HG02763 (cell line): ENCODE measurements at regions not wholly inside any gene's neighbourhood (a gene's known extent, or its start where the extent isn't known, plus 50 kb on each side); places are given as distances from the start of the nearest gene placed in this dataset.

ENCODE experiments used
- ATAC-seq: cut with Tn5 transposase; IDR thresholded peaks from one replicate; pipeline ENCODE4 v1.9.1; 2021; ENCODE audit warnings: mild to moderate bottlenecking, moderate library complexity; ENCODE audit not compliant: unreplicated experiment

DNA sequence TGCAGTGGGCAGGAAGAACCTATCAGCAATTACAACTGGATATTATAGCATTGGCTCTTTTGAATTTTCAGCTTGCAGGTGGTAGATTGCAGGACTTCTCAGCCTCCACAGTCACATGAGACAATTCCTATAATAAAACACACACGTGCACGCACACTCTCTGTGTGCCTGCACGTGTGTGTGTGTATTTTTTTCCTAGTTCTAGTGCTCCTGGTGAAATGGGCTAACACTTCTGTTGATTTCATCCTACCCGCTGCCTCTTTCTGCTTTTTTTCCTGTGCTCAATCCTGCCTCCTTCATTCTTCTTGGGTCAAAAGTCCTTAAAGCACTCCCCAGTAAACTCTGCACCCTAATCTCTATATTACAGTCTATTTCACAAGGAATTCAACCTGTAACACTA lies 320.1 kb downstream of the OSTF1 start:
- ATAC-seq, result no peak

DNA sequence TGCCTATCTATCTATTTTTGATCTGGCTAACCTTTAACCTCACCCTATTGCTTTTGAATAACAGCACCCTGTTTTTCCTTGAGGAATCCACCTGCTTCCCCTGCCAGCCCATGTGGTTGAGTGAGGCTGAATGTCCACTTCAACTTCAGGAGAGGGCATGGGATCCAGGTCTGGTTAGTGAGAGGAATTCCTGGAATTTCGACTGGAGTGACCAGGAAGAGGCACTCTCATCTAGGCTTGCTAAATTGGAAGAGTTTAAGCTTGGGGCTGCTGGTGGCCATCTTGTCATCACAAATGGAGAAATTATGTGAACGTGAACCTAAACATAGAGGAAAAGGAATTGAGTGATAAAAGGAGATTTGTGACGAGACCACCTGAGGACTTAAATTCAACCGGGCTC lies 322.1 kb downstream of the OSTF1 start:
- ATAC-seq, result no peak

DNA sequence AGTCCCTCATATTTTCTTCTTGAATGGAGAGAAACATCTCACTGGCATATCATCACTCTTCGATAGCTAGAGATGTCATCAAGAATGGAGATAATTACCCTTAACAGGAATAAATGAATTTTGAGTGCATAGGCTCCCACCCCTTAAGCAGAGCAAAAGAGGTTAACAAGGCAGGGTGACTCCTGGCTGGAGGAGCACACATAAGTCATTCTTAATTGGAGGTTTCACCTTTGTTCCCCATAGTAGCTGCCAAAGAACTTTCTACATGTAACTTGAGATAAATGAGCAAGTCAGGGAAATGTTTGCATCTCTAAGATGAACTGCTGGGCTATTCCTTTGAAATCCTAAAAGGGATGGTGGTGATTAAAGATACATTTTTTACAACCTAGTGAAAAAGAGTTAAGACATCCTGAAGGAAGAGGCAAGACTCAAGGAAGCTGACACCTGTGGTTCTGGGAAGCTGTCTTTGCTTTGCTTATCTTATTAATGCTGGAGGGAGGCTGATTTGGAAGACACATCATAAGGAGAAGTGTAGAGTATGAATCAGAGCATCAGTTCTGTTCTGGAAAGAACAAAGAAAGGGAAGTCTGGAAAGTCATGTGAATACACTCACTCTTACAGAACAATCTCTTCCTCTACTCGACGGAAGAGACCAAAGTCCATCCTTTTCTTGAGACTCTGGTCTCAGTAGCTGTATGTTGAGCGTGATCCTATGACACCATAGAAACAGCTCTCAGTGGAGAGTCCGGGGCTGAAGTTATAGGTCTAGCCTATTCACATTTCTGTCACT lies 326.3 kb downstream of the OSTF1 start:
- no peak for ATAC-seq

DNA sequence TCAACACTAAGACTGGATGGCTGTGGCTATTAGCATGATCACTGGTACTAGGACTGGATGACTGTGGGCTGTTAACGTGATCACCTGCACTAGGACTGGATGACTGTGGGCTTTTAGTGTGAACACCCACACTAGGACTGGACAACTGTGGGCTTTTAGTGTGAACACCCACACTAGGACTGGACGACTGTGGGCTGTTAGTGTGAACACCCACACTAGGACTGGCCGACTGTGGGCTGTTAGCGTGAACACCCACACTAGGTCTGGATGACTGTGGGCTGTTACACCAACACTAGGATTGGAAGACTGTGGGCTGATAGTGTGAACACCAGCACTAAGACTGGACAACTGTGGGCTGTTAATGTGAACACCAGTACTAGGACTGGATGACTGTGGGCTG lies 329.2 kb downstream of the OSTF1 start:
- ATAC-seq, result no peak

DNA sequence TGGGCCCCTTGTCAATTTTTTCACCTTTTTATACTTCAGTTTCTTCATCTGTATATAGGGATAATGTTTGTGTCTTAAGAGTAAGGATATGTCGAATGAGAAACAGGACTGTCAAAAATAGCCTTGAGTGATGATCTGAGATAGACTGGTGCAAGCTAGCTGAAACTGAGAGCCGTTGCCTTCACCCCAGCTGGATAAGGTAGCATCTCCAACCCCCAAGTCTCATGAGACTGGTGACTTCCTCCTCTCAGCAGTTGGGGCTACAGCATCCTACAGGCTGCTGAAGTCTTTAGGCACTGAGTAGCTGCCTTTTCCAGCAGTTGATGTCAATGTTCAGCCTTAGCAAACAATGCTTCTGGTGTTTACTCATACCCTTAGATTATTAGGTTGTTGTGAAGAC lies 330.2 kb downstream of the OSTF1 start:
- no peak for ATAC-seq

DNA sequence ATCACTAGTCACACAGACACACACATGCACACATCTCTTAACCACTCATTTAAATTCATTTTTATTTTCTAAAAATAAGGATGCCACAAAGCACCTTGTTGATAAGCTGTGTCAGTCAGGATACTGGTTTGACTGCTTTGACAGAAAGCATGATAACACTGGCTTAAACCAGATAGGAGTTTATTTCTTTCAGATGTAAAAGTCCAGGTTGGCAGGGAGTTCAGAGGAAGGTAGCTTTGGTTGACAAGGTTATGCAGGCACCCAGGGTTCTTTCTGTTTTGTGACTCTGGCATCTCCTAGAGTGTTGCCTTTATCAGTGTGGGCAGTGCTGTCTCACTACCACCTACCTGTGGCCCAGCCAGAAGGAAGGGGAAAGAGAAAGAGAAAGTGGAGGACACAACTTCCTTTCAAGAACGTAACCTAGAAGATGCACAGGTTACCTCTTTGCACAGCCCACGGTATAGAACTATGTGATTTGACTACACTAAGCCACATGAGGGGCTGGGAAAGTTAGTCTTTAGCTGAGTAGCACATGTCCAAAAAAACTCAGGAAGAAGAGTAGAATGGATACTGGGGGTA lies 334.7 kb downstream of the OSTF1 start:
- ATAC-seq, result no peak

GRCh38 chr9:75429531-75430475 lies 341.5 kb downstream of the OSTF1 start:
- ATAC-seq, result no peak

DNA sequence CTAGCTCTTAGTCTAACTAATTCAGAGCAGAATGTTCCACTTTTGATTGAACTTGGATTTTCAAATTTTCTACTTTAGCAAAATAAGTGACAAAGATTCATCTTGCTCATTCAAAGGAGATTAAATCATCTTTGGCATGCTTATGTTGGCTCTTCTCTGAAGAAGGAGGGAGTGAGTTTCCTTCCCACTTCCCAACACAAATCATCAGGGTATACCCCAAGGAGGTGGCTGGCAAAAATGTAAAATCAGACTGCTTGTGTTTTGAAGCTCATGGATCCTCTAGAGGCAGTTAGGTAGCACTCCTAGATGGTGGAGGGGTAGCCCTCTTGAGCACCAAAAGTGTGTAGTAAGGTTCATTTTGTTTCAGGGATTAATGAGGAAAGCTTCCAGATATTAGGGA lies 343.1 kb downstream of the OSTF1 start:
- no peak for ATAC-seq

DNA sequence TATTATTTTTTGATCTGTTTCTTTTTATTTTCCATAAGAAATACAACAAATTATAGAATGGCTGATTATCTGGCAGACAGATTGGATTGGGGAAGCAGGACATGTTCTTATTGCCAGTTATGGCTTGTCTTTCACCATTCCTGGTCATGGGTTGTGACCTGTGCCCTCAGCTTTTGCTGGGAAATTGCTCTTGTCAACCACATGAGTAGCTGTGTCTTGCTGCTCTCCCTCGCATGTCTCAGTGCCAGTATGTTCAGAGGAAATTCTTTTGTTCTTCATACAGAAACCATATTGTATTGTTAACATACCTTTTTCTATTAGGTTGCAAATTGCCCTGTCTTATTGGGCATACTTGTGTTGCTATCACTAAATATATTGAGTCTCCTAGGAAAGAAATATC lies 344.1 kb downstream of the OSTF1 start:
- no peak for ATAC-seq

- no peak for ATAC-seq
Measured at GRCh38 chr9:75432888-75433287, 344.6 kb downstream of the OSTF1 start.

DNA sequence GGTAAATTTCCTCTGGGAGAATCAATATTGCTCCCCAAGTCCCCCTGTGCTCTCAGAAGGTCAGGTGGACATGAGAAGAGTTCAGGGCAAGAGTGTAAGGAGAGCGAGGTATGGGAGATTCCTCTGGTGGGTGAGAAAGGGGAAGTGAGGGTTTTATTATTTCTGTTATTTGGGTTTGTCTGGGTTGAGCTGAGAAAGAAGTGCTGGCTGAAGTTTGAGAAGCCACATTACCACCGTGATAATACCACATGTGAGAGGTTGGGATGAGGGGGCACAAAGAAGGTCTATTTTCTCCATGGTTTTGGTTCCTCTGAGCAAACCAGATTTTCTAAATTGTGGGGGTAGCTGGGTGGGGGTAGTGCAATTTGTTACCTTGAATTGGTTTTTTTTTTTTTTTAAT lies 350.4 kb downstream of the OSTF1 start:
- ATAC-seq, result no peak

- ATAC-seq, result no peak
Measured at GRCh38 chr9:75440914-75441313, 352.6 kb downstream of the OSTF1 start.

DNA sequence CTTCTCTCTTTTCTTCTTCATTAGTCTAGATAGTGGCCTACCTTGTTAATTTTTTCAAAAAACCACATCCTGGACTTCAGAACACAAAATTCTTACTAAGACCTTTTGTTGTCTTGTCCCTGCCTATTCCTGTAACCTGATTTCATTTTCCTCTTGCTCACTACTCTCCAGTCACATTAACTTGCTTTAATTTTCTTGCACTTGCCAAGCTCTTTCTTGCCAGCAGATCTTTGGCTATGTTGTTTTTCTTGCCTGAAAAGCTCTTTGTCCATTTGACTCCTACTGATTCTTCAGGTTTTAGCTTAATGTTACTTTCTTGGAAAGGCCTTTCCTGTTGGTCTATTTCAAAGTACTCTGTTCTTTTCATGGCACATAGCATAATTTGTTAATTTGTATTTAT lies 356.8 kb downstream of the OSTF1 start:
- no peak for ATAC-seq

- ATAC-seq, result no peak
Measured at GRCh38 chr9:75447281-75447680, 359.0 kb downstream of the OSTF1 start.

DNA sequence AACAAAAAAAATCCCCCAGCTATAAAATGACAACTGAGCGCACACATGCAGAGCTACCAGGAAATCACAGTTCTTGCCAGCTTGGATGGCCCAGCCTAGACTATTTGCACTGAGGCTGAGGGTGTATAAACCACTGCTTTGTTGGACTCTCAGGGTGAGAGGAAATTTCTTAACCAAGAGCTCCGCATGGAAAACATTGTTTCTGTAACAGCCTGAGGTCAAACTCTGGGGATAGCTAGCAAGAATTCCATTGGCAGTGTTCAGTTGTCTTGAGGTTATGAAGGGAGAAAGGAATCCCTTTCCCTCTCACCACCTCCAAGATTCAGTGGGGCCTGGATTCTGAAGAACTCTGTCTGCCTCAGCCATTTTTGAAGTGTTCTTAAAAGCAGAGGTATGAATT lies 360.0 kb downstream of the OSTF1 start:
- no peak for ATAC-seq

- ATAC-seq, result no peak
Measured at GRCh38 chr9:75448955-75449354, 360.6 kb downstream of the OSTF1 start.

DNA sequence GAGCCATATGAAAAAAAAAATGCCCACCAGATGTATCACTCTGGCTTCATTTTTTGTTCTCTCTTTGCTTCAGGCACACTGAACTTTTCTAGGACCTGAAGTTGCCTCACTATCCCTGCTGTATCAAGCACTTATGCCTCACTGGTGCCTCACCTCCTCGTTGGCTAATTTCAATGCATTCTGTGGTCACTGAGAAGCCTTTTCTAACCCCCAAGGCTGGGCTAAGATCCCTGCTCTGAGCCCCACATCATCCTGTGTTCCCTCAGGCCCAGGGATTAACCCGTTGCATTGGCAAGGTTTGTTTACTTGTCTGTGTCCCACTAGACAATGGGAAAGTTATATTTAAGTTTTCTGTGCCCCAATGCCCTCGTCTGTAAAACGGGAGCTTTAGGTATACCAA lies 362.7 kb downstream of the OSTF1 start:
- ATAC-seq, result no peak

DNA sequence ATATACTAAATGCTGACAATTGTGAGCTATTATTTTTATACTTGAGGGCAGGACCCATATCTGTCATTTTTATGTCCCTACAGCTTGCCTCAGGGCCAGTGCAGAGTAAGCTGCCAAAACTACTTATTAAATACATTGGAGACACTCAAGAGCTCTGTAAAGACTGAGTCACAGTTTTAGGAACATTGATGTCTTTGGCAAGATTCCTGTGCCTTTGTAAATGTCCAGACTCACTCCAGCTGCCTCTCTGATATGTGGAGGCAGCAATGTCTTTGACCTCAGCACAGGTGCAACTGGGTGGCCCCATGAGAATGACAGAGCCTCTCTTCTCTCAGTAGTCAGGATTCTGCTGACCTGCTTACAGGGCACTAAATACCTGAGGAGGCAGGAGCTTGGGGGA lies 363.2 kb downstream of the OSTF1 start:
- ATAC-seq, result no peak

DNA sequence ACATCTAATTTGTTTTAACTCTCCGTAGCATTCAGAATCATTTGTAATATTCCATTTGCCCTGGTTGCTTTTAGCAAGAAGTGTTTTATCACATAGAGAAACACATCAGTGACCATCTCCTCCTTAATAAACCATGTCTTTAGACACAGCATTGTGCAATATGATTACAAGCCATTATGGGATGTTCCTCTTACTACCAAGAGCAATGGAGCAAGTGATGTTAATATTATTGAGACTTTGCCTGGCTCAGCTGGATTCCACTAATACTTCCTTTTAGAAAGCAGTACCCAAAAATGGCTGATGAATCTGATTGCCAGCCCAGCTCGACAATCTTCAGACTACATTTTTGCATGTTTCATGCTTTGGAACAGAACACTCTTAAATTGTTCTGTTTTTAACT lies 364.2 kb downstream of the OSTF1 start:
- no peak for ATAC-seq

DNA sequence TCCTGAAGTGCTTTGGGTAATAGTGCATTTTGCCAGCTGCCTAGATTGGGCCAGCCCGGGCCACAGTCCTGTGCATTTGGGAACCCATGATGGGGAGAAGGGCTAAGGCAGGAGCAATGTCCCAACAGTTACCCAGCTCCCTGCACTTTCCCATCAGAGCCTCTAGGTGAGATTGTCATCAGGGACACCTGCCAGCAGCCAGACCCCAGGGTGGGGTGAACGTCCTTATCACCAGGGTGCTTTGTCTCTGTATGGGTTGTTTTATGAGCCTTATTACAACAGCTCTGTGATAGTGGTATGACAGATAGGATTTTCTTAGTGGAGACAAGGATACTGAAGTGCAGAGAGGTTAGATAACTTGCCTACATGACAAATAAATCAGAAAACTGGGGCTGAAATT lies 365.7 kb downstream of the OSTF1 start:
- ATAC-seq, result no peak

DNA sequence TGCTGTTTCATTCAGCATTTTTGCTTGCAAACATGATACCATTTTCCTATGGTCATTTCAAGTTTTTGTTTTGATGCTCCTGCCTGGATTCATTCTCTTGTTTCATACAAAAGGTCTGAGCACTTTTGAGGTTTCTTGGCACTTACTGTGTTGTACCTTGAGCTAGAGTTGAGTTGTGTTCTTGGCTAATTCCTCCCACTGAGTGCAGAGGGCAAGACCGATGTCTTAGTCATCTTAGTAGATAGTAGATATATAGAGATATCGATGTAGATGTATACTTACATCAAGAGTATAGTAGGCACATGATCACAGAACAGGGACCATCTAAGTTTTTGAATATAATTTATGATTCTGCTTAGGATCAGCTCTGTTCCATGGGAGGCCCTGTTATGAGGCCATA lies 366.6 kb downstream of the OSTF1 start:
- ATAC-seq, result no peak

DNA sequence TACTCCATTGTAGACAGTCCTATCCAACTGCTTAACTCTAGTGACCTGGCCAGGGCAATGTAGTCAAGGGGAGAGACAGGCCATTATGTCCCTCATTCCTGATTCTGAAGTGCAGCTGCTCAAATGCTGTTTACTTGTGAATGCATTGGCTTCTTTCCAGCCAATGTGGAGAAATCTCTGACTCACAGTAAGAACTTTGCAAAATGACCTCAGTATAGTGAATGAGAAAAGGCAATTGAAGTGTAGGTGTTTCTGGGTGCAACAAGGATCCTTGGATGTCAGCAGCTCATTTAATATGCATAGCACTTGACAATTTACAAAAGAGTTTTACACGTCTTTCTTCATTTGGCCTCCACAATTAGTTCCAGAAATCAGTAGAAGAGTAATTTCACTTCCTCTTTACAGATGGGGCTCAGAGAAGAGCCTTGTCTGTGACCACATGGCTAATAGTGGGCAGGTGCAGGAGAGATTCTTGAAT lies 367.2 kb downstream of the OSTF1 start:
- ATAC-seq, result peak; percentile 98
